Retinal pigment epithelial cell (primary cell): ENCODE measurements at regions not wholly inside any gene's neighbourhood (a gene's known extent, or its start where the extent isn't known, plus 50 kb on each side); places are given as distances from the start of the nearest gene placed in this dataset.

ENCODE experiments used
- DNase-seq: peaks from one replicate; pipeline ENCODE4 v3.0.0-alpha.2; 2010; ENCODE audit warnings: low read depth
- H3K4me3 ChIP-seq: 2 replicates; pipeline ENCODE4 v1.5.1; 2011; ENCODE audit warnings: mild to moderate bottlenecking, low read length, control low read depth, moderate library complexity
- CTCF ChIP-seq: conservative IDR thresholded peaks from 2 replicates; pipeline ENCODE4 v1.5.1; 2011; ENCODE audit warnings: low read depth, low read length, control low read depth, inconsistent platforms

- no peak overlapping the region for H3K4me3 ChIP-seq
- no peak for DNase-seq
- no peak for TF ChIP-seq CTCF
Observed at GRCh38 chr5:3221432-3221831, 374.2 kb upstream of the IRX1 start.

- no peak overlapping the region for H3K4me3 ChIP-seq
- TF ChIP-seq CTCF = no peak
- DNase-seq = no peak
Observed at GRCh38 chr5:3220638-3221288, 374.9 kb upstream of the IRX1 start.

GRCh38 chr5:3220201-3220600 lies 375.4 kb upstream of the IRX1 start:
- no peak for DNase-seq
- no peak overlapping the region for H3K4me3 ChIP-seq
- TF ChIP-seq CTCF = no peak

- TF ChIP-seq CTCF = no peak
- DNase-seq = no peak
- H3K4me3 ChIP-seq = no peak overlapping the region
Observed at GRCh38 chr5:3218916-3219650, 376.5 kb upstream of the IRX1 start.

- DNase-seq = no peak
- no peak for TF ChIP-seq CTCF
- H3K4me3 ChIP-seq = no peak overlapping the region
Observed at GRCh38 chr5:3217771-3218495, 377.7 kb upstream of the IRX1 start.

GRCh38 chr5:3217114-3217513 lies 378.5 kb upstream of the IRX1 start:
- no peak for DNase-seq
- TF ChIP-seq CTCF = no peak
- no peak overlapping the region for H3K4me3 ChIP-seq
